RPMI8226 (cell line): ENCODE measurements at regions not wholly inside any gene's neighbourhood (a gene's known extent, or its start where the extent isn't known, plus 50 kb on each side); places are given as distances from the start of the nearest gene placed in this dataset.
A peak's percentile ranks its signal among the peaks of the same experiment; 100 is the strongest.

Source experiments
- DNase-seq: peaks from one replicate; pipeline ENCODE4 v3.0.0-alpha.2; 2015

DNA sequence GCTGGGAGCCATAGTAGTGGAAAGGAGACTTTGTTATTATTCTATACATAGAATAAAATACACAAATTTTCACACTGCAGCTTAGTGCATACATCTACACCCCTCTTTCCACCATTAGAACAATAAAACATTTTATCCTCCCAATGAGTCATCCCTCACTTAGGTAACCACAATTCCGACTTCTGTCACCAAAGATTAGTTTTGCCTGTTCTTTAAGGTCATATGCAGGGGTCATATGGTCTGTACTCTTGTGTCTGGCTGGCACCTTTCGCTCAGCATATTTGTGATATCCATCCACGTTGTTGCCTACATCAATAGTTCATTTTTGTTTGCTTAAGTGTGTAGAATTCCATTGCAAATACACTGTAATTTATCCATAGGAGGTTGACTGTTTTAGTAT is 399.4 kb downstream of the SHQ1 start:
- DNase-seq, result no peak

- no peak for DNase-seq
Measured at GRCh38 chr3:72448375-72448823, 399.8 kb downstream of the SHQ1 start.

- peak; percentile 93 for DNase-seq
Measured at GRCh38 chr3:72447059-72447946, 400.9 kb downstream of the SHQ1 start.

DNA sequence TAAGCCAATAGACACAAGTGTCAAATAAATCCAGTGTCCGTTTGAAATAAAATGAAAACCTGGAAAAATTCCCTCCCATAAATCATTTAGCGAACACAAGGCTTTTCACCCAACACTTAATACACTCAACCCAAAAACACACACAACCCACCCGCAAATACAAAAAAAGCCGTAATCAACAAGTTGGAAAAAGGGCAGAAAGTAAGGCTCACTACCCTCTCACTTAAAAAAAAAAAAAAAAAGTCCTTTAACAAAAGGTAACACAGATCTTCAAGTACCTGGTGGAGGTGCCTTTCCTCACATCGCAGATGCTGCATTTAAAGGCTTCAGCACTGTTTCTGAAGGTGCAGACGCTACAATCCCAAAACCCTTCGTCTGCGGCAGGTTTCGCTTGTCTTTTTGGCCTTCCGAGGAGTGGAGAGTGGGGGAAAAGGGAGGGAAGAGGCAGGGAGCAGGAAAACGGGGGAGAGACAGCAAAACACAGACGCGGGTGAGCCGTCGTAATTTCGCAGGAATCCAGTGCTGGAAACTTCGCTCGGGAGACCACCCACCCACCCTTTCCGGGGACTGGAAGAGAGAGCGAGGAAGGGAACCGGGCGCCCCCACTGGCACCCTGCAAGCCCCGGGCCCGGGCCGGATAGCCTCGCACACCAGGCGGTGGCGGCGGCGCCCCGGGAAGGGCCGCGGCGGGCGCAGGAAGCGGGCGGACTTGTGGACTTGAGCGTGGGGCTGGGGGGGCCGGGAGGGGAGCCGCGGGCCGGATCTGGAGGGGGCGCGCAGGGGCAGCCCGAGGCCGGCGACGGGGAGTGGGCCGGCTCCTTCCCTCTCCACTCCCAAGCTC is 401.8 kb downstream of the SHQ1 start, which contains the start of gene RYBP:
TSS of gene RYBP (minus strand) at position 404 of the 841 bp plus-strand sequence.
- DNase-seq, result peak; percentile 62

GRCh38 chr3:72445827-72446217 is 402.4 kb downstream of the SHQ1 start:
- no peak for DNase-seq

DNA sequence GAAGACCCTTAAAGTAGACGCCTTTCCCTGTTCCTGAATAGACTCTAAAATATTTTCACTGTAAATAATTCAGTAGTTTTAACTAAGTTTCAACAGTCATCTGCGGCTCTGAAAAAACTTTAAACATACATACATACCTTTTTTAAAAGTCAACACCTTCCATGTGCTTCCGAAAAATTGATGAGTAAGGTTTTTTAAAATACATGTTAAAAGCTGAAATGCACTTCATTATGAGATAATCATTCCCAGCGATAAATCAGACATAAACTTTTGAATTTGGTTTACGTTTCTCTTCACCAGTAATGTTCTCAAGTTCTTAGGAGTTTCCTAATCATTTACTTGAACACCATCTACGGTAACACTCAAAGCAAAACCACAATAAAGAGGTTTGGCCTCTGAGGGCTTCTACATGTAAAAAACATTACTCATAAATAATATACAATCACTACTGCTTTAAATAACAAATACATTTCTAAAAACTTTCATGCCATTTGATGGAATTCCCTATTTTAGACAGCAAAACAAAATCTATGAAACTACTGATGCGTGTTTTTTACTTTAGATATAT is 403.5 kb downstream of the SHQ1 start:
- DNase-seq, result no peak

DNA sequence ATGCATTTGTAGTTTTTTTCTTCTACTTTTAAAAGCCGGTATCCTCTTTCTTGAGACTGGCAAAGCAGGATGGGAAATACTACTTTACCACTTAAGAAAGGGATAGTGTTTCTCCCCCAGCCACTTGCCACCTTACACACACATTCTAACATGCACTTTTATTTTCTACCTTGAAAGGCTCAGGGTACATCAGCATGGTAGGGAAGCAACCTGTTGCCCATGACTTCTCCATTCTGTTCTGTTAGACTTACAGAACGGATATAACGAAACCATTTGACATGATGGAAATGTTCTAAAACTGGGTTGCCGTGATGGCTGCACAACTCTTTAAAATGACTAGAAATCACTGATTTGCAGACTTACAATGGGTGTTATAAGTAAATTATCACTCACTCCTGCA is 405.5 kb downstream of the SHQ1 start:
- no peak for DNase-seq

GRCh38 chr3:72441284-72441994 is 406.8 kb downstream of the SHQ1 start:
- no peak for DNase-seq

GRCh38 chr3:72440491-72440890 is 407.8 kb downstream of the SHQ1 start:
- peak; percentile 5 for DNase-seq

- no peak for DNase-seq
Measured at GRCh38 chr3:72439321-72440183, 408.7 kb downstream of the SHQ1 start.

DNA sequence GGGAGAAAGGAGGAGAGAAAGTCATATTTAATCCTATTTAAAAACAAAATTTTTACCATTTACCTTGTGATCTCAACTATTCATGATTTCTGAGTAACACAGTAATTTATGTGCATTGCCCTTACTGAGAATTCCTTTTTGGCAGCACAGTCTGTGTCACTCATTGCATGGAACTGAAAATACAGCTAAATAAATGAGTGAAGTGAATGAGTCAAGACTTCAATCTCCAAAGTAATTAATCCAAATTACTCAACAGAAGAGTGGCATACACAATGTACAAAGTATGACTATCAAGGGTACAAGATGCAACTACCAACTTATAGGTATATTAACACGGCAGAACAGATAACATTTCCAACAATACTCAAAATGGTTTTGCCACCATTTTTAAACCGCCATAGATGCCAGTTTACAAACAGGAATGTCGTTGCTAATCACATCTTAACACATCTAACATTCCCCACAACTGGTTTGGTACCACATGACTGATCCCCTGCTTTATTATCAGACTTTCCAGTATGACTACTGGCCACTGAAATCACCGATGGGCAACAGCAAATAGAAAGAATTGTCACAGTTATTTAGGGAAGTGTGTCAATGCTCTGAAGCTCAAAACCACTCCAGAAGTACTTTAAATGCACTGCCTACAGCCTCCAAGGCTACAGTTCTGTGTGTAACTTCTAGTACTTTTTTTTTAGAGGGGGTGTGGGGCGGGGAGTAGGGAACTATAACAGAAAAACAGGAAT is 410.4 kb downstream of the SHQ1 start:
- DNase-seq, result no peak

GRCh38 chr3:72436863-72437592 is 411.2 kb downstream of the SHQ1 start:
- DNase-seq, result no peak

DNA sequence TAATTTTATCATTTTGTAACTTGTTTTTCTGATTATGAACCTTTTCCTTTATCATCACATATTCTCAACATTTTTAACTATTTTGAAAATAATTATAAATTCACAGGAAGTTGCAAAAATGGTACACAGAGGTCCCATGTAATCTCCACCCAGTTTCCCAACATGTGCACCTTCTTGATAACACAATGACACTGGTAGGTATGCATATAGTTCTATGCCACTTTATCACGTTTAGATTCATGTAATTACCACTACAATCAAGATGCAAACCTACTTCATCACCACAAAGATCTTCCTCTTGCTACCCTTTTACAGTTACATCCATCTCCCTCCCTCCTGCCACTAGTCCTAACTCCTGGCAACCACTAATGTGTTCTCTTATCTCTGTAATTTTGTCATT is 413.9 kb downstream of the SHQ1 start:
- no peak for DNase-seq

DNA sequence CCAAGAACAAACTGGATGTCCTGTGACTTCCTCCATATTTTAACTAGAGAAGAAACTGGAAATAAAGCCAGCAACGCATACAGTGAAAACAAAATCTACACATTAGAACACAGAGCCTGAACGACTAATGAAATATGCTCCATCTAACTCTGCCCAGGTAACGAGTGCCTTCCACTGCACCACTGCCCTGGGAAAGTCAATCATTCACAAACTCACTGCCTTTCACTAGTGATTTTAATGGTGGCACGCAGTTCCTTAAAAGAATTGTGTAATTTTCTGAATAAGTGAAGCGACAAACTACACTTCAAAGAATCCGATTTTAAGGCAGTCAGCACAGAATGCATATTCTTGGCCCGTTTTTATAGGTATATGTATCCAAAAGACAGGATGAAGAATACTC is 416.0 kb downstream of the SHQ1 start:
- DNase-seq, result no peak

DNA sequence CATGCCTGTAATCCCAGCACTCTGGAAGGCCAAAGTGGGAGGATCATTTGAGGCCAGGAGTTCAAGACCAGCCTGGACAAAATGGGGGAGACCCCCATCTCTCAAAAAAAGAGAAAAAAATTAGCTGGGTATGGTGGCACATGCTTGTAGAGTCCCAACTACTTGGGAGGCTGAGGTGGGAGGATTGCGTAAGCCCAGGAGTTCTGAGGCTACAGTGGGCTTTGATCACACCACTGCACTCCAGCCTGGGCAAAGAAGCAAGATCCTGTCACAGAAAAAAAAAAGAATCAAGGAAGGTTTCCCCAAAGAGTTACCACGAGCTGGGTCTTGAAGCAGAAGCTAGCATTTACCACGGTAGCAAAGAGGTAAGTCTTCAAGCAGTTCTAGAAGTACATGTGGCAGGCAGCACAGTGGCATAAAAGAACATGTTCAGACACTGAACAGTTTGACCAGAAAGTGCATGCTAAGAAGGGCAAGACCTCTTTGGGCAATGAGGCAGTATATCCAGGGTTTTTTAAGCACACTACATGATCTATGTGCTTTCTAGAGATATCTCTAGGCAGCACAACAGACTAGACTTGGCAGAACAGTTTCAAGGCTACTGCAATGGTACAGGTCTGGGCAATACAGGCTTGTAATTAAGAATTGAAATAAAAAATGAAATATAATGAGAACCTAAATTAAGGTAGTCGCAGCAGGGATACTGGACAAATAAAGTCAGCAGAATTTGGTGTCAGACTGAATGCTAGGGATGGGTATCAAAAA is 418.5 kb downstream of the SHQ1 start:
- DNase-seq, result no peak

DNA sequence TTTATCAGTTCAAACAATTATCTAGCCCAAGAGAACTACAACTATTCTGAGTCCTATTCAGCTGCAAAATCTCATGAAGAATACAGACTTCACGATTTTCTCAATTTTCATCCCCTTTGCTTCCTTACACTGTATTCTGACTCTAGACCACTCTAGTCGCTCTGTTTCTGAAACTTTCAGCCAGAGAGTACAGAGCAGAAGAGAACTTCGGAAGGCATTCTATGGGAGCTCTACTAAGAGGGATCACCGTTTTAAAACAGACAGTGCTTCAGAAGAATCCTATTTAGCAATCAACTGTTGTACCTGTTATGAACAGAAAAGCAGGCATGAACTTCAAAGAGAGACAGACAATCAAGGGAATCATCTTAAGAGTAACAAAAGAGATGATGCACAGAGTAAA is 419.4 kb downstream of the SHQ1 start:
- DNase-seq, result no peak

DNA sequence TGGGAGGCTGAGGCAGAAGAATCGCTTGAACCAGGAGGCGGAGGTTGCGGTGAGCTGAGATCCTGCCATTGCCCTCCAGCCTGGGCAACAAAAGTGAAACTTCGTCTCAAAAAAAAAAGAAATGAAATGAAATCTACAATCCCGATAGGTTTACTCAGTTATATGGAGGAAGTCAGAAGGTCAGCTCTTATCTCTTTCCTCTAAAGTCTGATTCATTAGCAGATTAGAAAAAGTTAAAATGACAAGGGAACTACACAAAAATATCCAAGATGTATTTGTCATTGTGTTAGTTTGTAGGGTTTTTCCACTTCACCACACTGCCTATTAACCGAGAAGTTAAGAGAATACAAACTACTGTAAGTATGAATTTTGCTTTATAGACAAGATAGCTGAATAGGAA is 420.6 kb downstream of the SHQ1 start:
- DNase-seq, result no peak

GRCh38 chr3:72426618-72427397 is 421.4 kb downstream of the SHQ1 start:
- DNase-seq, result no peak

GRCh38 chr3:72423643-72424042 is 424.6 kb downstream of the SHQ1 start:
- no peak for DNase-seq
